NB4 (cell line): ENCODE measurements at regions not wholly inside any gene's neighbourhood (a gene's known extent, or its start where the extent isn't known, plus 50 kb on each side); places are given as distances from the start of the nearest gene placed in this dataset.

ENCODE experiments used
- DNase-seq: peaks from one replicate; pipeline ENCODE4 v3.0.0; 2010; ENCODE audit warnings: low read depth
- H3K4me3 ChIP-seq: one replicate; pipeline ENCODE4 v1.5.1; 2011; ENCODE audit warnings: mild to moderate bottlenecking, low read depth, low read length, moderate library complexity
- CTCF ChIP-seq: IDR thresholded peaks from one replicate; pipeline ENCODE4 v1.5.1; 2012; ENCODE audit warnings: low read depth, low read length
- MAX ChIP-seq: IDR thresholded peaks from 2 replicates; pipeline ENCODE4 v1.6.1; 2011; ENCODE audit warnings: low read depth, low read length
- MYC ChIP-seq: IDR thresholded peaks from 2 replicates; pipeline ENCODE4 v1.6.1; 2011; ENCODE audit warnings: low read depth, low read length
- POLR2A ChIP-seq: IDR thresholded peaks from 2 replicates; pipeline ENCODE4 v1.6.1; 2011; ENCODE audit warnings: mild to moderate bottlenecking; ENCODE audit not compliant: insufficient read length; ENCODE audit errors: extremely low read depth

- H3K4me3 ChIP-seq: no peak overlapping the region
- TF ChIP-seq CTCF: no peak
- TF ChIP-seq POLR2A: no peak
- TF ChIP-seq MAX: no peak
- no peak for TF ChIP-seq MYC
- no peak for DNase-seq
These were observed 195.3 kb upstream of the RFX3 start for GRCh38 chr9:3721096-3721495.

GRCh38 chr9:3719286-3719685 lies 193.5 kb upstream of the RFX3 start:
- no peak for TF ChIP-seq MYC
- no peak for TF ChIP-seq MAX
- TF ChIP-seq CTCF: no peak
- no peak for TF ChIP-seq POLR2A
- no peak for DNase-seq
- H3K4me3 ChIP-seq: no peak overlapping the region

GRCh38 chr9:3716415-3716814 lies 190.6 kb upstream of the RFX3 start:
- TF ChIP-seq MYC (no peak), MAX (no peak), CTCF (no peak), POLR2A (no peak)
- no peak for DNase-seq
- no peak overlapping the region for H3K4me3 ChIP-seq

- DNase-seq: no peak
- no peak for TF ChIP-seq MYC
- TF ChIP-seq POLR2A: no peak
- TF ChIP-seq MAX: no peak
- no peak for TF ChIP-seq CTCF
- H3K4me3 ChIP-seq: no peak overlapping the region
These were observed 182.9 kb upstream of the RFX3 start for GRCh38 chr9:3708751-3709150.

- TF ChIP-seq CTCF (no peak), MYC (no peak), POLR2A (no peak), MAX (no peak)
- no peak for DNase-seq
- no peak overlapping the region for H3K4me3 ChIP-seq
These were observed 179.1 kb upstream of the RFX3 start for GRCh38 chr9:3704890-3705289.

GRCh38 chr9:3700772-3701171 lies 175.0 kb upstream of the RFX3 start:
- DNase-seq: no peak
- H3K4me3 ChIP-seq: no peak overlapping the region
- TF ChIP-seq CTCF (no peak), POLR2A (no peak), MAX (no peak), MYC (no peak)
